ENCODE measurements at regions not wholly inside any gene's neighbourhood (a gene's known extent, or its start where the extent isn't known, plus 50 kb on each side); places are given as distances from the start of the nearest gene placed in this dataset.

DNA sequence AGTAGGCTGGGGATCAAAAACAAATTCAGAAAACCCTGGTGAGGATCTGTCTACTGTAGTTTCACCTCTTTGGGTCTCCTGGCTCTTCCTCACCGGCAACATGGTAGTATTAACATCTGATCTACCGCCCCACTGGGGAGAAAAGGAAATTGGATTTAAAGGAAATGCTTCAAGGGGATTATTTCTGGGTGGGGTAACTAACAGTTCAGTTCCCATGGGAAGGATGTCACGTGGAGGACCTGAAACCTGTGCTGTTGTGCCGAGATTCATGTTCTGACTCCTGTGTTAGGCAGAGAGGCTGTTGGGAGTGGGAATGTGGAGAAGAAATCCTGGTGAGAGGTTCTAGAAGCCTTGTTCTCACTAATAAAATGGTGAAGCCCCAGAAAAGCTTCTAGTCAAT, 254.4 kb downstream of the BCOR start:
- DNase-seq, result no peak

DNA sequence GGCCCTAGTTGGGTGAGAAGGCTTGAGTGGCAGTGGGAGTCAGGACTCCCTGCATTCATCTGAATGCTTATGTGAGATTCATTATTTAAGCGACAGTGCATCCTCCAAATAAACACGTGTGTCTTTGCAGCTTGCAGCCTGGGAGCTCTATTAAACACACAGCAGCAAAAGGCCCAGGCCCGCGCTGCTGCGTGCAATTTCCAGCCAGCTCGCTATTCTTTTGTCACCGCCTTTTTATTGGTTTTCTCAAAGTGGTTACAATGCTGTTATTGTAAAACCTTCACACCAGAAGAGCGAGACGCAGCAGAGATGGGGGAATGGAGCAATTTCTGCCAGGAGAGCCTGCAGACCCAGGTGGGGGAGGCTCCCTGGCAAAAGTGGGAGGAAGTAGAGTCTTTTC, 252.5 kb downstream of the BCOR start:
- no peak for DNase-seq

DNA sequence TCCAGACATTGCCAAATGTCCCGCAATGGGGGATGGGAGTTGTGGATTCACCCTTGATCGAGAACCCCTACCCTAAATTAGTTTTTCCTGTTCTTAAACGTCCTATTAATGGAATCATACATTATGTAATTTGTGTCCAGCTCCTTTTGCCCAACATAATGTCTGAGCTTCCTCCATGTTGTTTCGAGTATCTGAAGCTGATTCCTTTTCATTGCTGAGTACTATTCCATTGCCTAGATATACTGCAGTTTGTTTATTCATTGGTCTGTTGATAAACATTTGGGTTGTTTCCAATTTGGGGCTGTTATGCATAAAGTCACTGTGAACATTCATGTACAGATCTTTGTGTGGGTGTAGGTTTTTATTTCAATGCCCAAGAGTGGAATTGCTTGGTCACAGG, 251.3 kb downstream of the BCOR start:
- no peak for DNase-seq

DNA sequence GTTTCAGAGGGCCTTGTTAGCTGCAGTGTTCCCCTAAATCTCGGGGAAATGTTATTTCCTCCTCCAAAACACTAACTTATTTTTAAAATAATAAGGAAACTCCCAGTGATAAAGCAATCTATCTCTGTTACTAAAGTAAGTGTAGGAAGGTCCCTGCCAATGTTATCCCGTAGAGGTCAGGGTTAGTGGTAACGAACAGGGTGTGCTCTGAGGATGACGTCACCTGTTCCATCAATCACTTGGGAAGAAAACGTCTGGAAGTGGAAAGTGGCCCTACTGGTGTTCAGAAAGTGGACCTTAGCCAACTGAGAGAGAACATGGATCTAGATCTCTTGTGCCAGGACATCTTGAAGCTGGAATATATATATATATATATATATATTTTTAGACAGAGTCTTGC, 249.5 kb downstream of the BCOR start:
- DNase-seq, result no peak

DNA sequence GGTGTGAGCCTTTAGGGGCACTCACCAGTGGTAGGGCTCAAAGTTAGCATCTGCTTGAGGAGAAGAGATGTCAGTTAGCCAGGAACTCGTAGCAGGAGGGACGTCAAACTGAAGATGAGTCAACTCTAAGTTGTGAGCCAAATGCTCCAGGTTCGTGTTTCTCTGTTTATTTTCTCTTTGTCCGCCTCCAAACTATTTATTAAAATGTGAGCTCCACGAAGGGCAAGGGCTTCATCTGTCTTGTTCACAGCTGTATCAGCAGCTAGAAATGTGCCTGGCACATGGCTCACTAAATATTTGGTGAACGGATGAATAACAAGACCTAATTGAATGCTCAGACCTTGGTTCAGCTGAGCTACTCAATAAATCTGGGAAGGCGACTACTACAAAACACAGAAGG, 248.9 kb downstream of the BCOR start:
- DNase-seq, result no peak

DNA sequence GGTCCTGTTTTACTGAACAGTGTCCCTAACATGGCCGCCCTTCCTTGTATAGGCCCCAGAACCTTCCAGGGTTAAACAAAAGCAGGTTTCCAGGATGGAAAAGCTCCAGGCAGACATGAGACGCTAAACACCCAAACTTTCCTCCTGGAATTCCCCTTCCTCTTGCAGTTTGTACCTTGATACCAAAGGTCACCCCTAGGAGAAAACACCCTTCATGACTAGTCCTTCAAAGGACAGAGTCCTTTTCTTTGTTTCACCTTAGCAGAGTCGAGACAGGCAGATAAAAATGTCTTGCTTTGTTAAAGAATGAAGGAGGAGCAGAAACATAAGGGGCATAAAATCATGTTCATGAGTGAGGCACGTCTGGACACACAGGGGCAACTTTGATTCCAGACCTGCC, 247.5 kb downstream of the BCOR start:
- DNase-seq, result no peak

DNA sequence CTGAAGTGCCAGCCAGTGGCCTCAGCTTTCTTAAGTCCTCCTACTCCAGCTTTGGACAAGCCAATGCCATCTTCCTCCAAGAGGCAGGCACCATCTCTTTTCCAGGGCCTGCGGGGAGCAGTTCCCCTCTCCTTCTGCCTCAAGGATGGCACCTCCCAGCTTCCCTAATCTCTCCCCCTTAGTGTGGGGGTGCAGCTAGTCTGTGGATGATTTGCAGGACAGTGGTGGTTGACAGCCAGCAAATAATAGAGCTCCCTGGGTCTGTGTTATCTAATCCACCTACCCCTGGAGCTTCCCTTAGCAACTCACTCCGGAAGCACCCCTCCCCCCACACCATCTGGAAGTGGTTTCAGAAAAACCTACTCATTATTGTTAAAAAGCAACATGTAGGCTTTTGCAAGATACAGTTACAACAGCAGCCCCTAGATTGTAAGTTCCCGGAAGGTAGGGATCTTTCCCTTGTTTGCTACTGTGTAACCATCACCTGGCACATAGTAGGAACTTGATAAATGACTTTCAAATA, 247.1 kb downstream of the BCOR start:
- DNase-seq, result peak in 2 of 3 experiments; percentile 33 to 64

DNA sequence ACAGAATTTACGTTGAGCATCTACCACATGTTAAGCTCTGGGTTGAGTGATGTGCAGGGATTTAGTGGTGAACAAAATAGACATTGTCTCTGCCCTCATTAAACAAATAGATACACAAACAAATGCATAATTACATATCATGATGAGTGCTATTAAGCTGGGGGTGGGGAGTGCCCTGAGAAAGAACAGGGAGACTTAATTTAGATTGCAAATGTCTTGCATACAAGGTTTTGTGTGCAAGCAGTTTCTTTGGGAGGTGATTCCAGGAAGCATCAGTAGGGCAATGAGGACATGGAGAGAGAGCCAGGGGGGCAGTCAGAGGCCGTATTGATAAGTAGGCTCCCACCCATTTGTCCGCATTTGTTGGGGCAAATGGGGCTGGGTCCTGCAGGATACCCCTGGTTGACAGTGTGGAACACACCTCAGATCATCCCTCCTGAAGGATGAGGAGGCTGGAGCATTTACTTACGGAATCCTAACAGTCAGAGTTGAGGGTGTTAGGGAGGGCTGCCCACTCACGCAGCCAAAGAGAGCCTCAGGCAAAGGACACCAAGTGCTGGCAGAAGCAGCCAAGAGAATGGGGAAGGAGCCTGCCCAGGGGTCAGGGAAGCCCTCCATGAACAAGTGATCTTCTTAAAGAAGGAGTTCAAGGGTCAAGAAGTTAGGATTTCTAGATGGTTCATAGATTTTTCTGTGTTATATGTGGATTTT, 245.9 kb downstream of the BCOR start:
- no peak for DNase-seq

DNA sequence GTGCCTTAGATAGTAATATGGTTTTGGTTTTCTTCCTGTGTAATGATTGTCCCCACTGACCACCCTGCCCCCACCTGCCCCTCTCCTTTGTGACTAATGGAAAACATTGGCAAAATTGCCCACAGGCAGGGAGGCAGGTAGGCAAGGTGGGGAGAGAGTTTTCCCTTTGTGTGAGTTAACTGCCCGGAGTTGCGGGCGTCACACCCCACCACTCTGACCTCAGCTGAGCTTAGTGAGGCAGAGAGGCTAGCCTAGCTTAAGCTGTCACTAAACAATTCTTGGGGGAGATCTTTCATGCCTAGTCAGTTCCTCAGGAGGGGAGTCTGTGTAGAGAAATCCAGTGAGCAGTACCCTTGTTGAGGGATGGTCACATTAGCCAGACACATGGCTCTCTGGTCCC, 245.3 kb downstream of the BCOR start:
- no peak for DNase-seq

DNA sequence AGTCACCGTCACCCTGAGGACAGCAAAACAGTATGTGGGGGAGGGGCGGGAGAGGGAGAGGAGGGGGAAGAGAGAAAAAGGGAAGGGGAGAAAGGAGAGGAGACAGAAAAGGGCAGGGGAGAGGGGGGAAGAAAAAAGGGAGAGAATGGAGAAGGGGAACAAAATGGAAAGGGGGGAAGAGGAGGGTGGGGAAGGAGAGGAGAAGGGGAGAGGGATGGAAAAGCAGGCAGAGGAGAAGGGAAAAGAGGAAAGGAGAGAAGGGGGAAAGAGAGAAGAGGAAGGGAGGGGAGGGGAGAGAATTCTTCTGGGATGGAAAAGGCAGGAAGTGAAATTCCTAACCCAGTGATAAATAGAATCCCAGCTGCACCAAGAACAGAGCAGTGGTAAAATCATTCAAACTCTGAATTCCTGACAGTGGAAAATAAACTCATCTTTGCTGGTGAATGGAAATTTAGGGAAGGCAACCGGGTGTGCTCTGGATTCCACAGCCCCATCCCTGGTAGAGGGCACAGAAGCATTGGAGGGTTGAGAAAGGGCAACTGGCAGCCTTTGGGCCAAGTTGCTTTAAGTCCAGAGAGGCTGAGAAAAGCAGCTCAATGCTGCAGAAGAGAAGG, 244.2 kb downstream of the BCOR start:
- no peak for DNase-seq

DNA sequence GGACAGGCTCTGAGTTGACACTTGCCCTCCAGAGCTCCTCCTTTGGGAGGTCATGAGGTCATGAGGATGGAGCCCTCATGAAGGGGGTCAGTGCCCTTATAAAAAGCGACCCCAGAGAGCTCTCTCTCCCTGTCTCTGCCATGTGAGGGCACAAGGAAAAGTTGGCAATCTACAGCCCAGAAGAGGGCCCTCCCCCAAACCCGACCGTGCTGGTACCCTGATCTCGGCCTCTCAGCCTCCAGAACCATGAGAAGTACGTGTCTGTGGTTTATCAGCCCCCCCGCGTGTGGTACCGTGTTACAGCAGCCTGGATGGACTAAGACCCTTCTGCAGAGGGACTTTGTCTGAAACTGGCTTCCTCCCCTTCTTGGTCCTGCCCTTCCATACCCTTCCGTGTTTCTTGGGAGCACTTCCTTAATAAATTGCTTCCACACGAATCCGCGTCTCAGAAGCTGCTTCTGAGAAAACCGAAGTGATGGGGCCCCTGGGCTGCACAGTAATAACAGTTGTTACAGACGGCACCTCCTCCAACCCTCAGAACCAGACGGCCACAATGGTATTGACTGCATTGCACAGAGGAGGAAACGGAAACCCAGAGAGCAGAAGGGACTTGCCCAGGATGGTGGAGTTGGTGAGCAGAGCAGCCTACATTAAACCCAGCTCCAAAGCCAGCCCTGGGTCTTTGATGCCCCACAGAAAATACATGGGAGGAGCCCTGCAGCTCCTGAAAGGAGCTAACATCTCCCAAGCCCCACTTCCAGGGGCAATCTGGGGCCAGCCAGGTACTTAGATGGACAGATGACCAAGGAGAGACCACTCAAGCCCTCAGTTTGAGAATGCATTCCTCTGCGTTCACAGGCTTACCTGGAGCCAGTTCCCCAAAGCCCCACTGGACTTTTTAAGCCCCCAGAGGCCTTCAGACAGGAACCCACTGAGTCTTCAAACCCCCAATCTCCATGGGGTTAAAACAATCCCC, 242.7 kb downstream of the BCOR start:
- peak in 1 of 3 experiments; percentile 53 for DNase-seq

DNA sequence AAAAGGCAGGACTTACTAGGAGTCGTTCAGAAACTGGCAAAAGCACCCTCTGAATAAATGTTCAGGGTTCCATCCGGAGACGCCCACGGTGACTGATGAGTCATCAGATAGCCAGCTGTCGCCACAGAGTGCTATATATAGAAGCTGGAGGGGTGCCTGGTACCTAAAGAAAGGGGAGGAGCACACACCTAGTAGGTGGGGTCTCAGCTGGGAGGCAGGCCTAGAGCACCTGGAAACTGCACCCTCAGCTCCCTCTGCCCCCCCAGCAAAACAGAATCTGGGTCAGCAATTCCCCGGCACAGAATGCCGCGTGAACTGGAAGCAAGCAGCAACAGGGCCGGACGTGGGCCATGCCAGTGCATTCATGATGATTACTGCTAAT, 242.0 kb downstream of the BCOR start:
- DNase-seq, result peak; percentile 16 to 88 (median 79)

DNA sequence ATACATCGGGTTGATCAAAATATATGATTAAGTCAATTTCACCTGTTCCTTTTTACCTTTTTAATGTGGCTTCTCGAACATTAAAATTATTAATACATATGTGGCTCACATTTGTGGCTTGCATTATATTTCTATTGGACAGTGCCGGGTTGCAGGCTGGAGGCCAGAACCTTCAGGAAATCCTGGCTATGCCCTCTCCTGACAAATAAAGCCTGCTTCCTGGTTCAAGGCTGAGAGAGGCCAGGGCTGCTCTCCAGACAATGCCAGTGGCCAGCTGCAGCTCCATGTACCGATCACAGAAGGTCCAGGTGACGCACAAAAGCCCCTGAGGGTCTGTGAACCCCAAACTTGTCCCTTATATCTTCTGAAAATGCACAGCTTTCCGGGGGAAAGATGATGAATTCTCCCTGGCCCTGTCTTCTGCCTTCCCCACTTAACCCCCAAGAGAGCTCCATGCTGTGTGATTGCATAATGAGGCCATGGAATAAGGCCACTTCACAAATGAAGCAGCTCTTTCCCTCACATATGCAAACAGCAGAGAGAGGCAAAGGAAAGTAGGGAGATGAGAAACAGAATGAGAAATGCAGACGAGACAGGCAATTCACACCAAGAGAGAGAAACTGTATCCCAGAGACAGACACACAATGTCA, 241.2 kb downstream of the BCOR start:
- peak in 1 of 3 experiments; percentile 39 for DNase-seq

DNA sequence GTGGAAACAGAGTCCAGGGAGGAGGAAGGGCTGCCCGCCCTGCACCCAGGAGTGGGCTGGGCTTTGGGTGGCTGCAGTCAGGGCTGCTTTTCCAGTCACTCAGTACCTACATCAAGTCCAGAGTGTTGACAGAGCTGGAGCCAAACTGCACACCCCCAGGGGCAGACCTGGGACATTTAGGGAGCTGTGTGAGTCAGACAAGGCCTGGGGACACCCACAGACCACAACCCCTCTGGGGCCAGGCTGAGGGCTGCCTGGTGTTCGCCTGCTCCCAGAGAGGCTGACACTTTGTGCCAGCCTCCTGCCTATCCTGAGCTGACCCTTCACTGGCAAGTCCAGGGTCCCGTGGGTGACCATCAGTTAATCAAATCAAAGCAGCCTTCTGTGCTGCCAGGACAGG, 240.0 kb downstream of the BCOR start:
- no peak for DNase-seq

DNA sequence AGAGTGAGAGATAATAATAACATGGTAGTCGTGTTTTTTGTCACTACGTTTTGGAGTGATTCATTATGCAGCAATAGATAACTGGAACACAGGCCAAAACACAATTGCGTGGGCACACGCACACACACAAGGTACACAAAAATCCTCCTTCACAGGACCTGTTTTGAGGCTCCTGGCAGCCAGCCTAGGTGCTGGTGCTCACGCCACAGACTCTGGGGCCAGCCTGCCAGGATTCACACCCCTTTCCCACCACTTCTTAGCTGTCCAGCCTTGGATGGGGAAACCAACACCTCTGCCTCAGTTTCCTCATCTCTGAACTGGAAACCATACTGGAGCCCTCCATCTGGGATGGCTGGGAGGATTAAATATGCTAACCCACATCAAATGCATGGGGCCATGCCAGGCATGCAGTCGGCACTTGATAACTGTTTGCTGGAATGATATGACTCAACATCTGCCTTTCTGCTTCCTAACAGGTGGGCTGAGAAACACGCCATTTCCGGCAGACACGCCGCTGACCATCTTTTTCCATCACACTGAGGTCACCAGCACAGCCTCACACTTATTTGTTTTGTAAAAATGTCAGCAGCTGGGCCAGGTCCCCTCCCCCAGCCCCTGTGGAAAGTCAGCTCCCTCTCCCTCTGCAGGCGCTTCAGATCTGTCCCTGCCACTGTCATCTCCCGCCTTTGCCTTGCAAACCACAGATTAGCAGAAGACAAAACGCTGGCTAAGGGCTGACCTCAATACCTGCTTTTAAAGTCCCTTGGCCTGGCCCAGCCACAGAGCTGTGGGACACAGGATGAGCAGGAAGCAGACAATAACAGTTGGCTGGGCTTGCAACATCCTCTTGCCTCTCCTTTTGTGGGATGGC, 237.5 kb downstream of the BCOR start:
- peak in 2 of 3 experiments; percentile 53 to 78 for DNase-seq

DNA sequence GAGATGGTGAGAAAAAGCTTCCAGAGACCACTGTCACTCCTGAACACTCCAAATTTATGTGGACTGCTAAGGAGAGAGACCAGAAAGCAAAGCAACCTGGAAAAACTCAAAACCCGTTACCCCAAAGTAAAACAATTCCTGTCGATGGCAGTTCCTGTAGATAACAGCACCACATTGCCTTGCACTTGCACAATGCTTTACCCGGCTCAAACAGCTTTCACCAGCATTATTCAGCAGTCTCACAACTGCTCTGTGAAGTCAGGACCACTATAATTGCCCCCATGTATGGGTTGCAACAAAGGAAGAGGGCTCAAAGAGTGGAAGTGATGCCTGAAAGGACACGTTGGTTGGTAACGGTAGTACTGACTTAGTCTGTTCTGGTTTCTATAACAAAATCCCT, 234.8 kb downstream of the BCOR start:
- DNase-seq, result no peak

DNA sequence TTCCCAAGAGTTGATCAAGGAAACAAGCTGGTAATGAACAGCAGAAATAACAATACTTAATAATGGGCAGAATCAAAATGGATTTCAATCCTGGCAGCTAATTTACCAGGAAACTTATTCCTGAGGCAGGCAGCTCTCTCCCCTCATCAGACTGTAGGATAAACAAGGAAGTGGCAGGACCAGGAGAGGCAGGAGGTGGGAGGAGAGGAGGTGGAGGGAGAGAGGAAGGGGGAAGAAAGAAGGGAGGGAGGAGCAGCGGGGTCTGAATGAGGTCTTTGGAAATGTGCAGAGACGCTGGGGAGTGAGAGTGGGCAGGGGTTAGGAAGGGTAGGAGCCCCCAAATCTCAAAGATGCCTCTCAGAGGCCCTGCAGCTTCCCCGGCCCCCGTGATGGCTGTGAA, 231.5 kb downstream of the BCOR start:
- peak in 2 of 3 experiments; percentile 39 to 55 for DNase-seq

DNA sequence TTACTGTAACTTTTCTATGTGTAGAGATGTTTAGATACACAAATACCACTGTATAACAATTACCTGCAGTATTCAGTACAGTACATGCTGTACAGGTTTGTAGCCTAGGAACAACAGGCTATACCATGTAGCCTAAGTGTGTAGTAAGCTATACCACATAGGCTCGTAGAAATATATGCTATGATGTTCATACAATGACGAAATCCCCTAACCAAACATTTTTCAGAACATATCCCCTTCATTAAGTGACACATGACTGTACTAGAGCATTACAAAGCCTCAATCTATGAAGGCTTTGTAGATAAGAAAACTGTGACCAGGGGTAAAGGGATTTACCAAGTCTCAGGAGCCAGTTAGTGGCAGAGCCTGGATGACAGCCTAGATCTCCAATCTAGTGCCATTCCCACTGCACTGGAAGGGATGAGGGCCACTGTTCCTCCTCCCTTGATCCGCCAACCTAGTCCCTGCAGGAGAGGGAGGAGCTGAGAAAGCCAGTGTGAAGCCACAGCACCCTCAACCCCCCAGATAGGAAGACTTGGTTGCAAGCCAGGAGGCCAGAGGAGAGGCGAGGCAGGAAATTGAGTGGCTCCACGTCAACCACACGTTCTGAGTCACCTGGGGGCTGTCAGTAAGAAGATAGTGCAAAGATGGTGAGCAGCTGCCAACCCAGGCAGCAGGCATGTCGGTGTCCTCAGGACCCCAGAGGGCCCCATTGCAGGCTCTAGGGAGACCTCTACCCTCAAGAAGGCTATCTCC, 227.7 kb downstream of the BCOR start:
- no peak for DNase-seq

DNA sequence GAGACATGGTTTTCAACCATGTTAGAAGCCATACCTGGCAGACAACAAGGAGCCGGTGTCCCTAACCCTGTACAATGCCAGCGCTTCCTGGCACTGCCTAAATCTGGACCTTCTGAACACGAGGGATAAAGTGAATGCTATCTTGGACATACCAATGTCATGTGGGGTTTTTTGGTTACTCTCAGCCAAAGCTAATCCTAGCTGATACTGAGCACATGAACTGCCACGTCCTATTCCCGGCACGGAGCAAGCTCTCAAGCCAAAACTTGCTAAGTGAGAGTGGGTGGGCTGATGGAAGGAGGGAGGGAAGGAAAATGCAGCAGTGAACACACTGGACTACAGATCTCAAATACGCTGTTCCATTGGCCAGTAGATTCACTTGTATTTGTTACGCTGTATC, 226.1 kb downstream of the BCOR start:
- no peak for DNase-seq

DNA sequence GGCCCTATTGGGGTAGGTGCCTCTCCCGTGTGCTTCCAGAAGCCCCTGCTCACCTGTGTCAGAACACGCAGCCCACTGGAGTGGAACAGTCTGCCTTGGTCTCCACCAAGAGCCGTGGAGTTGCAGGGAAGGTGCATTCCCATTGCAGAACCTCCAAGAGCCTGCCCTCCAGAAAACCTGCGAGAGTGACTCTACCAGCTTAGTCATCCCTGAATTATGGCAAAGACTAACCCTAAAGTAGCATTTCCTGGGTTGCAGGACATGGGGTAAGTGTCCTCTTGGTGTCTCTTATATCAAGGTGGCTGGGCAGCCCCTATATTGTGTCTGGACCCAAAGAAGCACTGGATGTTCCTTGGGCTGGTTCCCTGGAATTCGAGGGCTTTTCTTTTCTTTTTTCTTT, 224.6 kb downstream of the BCOR start:
- DNase-seq, result no peak

DNA sequence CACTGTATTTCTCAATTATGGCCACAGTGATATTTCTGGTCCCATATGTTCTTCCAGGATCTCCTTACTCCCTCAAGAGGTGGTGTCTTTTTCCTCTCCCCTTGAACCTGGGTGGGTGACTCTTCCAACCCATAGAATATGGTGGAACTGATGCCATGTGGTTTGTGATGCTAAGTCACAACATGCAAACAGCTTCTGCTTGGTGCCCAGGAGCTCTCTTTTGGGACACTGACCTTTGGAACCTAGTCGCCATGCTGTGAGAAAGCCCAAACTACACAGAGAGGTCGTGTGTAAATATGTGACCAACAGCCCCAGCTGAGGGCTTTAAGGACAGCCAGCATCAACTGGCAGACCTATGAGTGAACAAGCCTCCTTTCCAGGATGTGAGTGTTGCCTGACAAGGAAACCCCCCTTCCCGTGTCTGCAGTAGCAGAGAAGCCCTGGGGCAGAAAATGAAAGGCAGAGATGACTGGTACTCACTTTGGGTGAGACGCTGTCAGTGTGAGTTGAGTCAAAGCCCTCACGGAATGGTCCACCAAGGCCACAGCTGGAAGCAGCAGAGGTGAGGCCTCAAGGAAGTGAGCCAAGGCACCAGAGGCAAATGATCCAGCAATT, 223.4 kb downstream of the BCOR start:
- DNase-seq, result no peak

All from NCI-H1417 (cell line).